ENCODE measurements at regions not wholly inside any gene's neighbourhood (a gene's known extent, or its start where the extent isn't known, plus 50 kb on each side); places are given as distances from the start of the nearest gene placed in this dataset.
A peak's percentile ranks its signal among the peaks of the same experiment; 100 is the strongest.

DNA sequence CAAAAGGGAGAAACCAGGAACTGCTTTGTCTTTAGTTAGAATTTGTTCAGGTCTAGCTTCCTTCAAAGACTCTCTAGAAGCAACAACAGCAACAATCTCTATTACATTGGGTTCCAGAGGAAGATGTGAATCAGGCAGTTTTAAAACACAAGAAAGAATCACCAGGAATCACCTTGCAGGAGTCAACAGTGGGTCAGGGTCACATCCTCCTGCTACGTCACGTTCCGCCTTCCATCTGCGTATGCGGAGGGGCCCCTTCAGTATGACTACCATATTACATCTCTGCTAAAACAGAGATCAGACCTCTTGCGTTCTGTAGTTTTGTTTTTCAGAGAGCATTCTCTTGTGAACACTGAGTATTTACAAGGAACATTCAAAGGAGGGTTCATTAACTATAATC, 147.8 kb upstream of the STARD13 start:
- H3K4me1 Mint-ChIP-seq (ENCODE audit: low read depth, unreplicated experiment), result no peaks in the 10 kb centered on the region
- H3K27me3 Mint-ChIP-seq (ENCODE audit: unreplicated experiment), result no peaks in the 10 kb centered on the region
- TF ChIP-seq, protein P1, sequence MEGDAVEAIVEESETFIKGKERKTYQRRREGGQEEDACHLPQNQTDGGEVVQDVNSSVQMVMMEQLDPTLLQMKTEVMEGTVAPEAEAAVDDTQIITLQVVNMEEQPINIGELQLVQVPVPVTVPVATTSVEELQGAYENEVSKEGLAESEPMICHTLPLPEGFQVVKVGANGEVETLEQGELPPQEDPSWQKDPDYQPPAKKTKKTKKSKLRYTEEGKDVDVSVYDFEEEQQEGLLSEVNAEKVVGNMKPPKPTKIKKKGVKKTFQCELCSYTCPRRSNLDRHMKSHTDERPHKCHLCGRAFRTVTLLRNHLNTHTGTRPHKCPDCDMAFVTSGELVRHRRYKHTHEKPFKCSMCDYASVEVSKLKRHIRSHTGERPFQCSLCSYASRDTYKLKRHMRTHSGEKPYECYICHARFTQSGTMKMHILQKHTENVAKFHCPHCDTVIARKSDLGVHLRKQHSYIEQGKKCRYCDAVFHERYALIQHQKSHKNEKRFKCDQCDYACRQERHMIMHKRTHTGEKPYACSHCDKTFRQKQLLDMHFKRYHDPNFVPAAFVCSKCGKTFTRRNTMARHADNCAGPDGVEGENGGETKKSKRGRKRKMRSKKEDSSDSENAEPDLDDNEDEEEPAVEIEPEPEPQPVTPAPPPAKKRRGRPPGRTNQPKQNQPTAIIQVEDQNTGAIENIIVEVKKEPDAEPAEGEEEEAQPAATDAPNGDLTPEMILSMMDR (IDR thresholded peaks at IDR 0.05; ENCODE audit: unreplicated experiment), result no peak
- no peaks in the 10 kb centered on the region for H3K36me3 Mint-ChIP-seq (ENCODE audit: insufficient read depth, unreplicated experiment)
- no peak for DNase-seq
- H3K27ac Mint-ChIP-seq (ENCODE audit: unreplicated experiment), result no peak overlapping the region
- no peaks in the 10 kb centered on the region for H3K9me3 Mint-ChIP-seq (ENCODE audit: low read depth, unreplicated experiment)
- no TSS peak for BruUV-seq (replicated peaks)
- intact Hi-C loops (cut with micrococcal nuclease; ENCODE audit: unreplicated experiment), result no loop called here
- H3K4me3 Mint-ChIP-seq (ENCODE audit: low read depth, unreplicated experiment), result no peak overlapping the region
- CTCF ChIA-PET, result no interaction called here

DNA sequence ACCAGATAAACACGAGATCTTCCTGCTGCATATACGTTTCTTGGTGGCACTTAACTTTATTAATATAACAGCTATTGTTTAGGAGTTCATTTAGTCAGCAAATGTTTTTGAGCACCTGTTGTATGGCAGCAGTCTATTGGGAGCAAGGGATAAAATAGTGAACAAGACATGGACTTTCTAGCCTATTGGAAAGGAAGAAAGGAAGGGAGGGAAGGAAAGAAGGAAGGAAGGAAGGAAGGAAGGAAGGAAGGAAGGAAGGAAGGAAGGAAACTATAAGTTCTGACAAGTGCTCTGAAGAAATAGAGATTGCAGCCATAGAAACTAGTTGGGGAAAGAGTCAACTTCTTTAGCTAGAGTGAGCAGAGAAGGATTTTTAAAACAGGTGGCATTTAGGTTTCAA, 149.1 kb upstream of the STARD13 start:
- no peaks in the 10 kb centered on the region for H3K9me3 Mint-ChIP-seq (ENCODE audit: low read depth, unreplicated experiment)
- H3K36me3 Mint-ChIP-seq (ENCODE audit: insufficient read depth, unreplicated experiment), result no peaks in the 10 kb centered on the region
- no peaks in the 10 kb centered on the region for H3K4me1 Mint-ChIP-seq (ENCODE audit: low read depth, unreplicated experiment)
- no peak for DNase-seq
- no peaks in the 10 kb centered on the region for H3K27me3 Mint-ChIP-seq (ENCODE audit: unreplicated experiment)
- intact Hi-C loops (cut with micrococcal nuclease; ENCODE audit: unreplicated experiment), result no loop called here
- CTCF ChIA-PET, result no interaction called here
- BruUV-seq (replicated peaks), result no TSS peak
- no peak overlapping the region for H3K4me3 Mint-ChIP-seq (ENCODE audit: low read depth, unreplicated experiment)
- H3K27ac Mint-ChIP-seq (ENCODE audit: unreplicated experiment), result no peak overlapping the region
- TF ChIP-seq, protein P1 (IDR thresholded peaks at IDR 0.05; ENCODE audit: unreplicated experiment), result no peak

DNA sequence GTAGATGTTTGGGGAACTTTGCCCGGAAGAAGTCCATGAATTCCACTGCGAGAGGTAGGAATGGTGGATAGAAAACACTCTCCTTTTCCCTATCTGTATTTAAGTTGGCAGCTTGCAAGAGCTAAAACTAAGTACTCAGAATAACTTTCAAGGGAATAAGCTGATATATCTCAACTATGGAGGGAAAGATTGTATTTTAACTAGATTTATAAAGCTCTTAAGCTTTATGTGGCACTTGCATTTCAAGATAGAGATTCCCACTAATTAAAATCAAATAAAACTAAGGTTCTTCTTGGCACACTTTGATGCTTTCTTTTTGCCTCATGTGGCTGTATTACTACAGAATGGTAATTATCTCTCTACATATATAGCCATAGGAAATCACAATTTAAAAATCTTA, 149.7 kb upstream of the STARD13 start:
- Mint-ChIP-seq H3K36me3 (ENCODE audit: insufficient read depth, unreplicated experiment) (no peaks in the 10 kb centered on the region), H3K27me3 (ENCODE audit: unreplicated experiment) (no peaks in the 10 kb centered on the region), H3K27ac (ENCODE audit: unreplicated experiment) (no peak overlapping the region), H3K4me3 (ENCODE audit: low read depth, unreplicated experiment) (no peak overlapping the region), H3K4me1 (ENCODE audit: low read depth, unreplicated experiment) (no peaks in the 10 kb centered on the region), H3K9me3 (ENCODE audit: low read depth, unreplicated experiment) (no peaks in the 10 kb centered on the region)
- TF ChIP-seq, protein P1 (IDR thresholded peaks at IDR 0.05; ENCODE audit: unreplicated experiment), result no peak
- intact Hi-C loops (cut with micrococcal nuclease; ENCODE audit: unreplicated experiment), result no loop called here
- no peak for DNase-seq
- BruUV-seq (replicated peaks), result no TSS peak
- CTCF ChIA-PET, result no interaction called here

DNA sequence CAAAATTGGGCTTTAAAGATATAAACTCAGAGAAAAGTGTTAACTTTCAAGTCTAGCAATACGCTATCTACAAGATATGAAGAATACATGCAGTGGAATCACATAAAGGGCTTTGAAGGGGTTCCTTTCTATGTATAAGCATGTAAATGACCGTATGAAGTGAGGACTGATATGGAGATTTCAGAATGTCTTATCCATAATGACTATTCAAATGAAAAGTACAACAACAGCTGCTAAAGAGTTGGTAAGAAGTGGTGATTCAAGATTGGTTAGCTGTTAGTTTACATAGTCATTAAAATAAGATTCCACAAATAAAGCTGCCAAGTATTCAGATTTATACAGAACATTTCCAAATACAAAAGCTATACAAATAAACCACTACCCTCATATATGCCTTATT, 153.4 kb upstream of the STARD13 start:
- H3K36me3 Mint-ChIP-seq (ENCODE audit: insufficient read depth, unreplicated experiment), result no peaks in the 10 kb centered on the region
- CTCF ChIA-PET, result no interaction called here
- H3K9me3 Mint-ChIP-seq (ENCODE audit: low read depth, unreplicated experiment), result no peaks in the 10 kb centered on the region
- H3K27me3 Mint-ChIP-seq (ENCODE audit: unreplicated experiment), result no peaks in the 10 kb centered on the region
- intact Hi-C loops (cut with micrococcal nuclease; ENCODE audit: unreplicated experiment), result no loop called here
- no peak overlapping the region for H3K27ac Mint-ChIP-seq (ENCODE audit: unreplicated experiment)
- no peak overlapping the region for H3K4me3 Mint-ChIP-seq (ENCODE audit: low read depth, unreplicated experiment)
- no TSS peak for BruUV-seq (replicated peaks)
- H3K4me1 Mint-ChIP-seq (ENCODE audit: low read depth, unreplicated experiment), result peaks cover 9% of the 10 kb centered on the region
- TF ChIP-seq, protein P1 (IDR thresholded peaks at IDR 0.05; ENCODE audit: unreplicated experiment), result no peak
- DNase-seq, result no peak

DNA sequence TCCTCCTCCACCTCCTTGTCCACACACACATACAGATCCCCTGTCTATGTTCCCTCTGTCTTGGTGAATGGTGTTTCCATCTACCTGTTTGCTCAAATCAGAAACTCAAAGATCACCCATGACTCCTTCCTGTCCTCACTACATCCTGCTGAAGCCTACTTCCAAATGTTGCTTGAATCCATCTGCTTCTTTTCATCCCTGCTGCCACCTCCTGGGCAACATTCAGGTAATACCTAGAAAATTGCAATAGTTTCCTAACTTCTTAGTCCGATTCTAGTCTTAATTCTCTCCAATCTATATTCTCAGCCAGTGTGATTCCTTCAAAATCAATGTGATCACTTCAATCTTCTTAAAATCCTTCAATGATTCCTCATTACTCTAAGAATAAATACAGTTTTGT, 155.5 kb upstream of the STARD13 start:
- intact Hi-C loops (cut with micrococcal nuclease; ENCODE audit: unreplicated experiment), result loop anchor here (1.0 to 10.0 kb wide), 2 partner anchors 156 to 213 kb away; partner anchors contain the start of gene STARD13
- BruUV-seq (replicated peaks), result no TSS peak
- H3K27me3 Mint-ChIP-seq (ENCODE audit: unreplicated experiment), result no peaks in the 10 kb centered on the region
- peak; percentile 33 for DNase-seq
- no peaks in the 10 kb centered on the region for H3K9me3 Mint-ChIP-seq (ENCODE audit: low read depth, unreplicated experiment)
- no peak overlapping the region for H3K27ac Mint-ChIP-seq (ENCODE audit: unreplicated experiment)
- H3K4me1 Mint-ChIP-seq (ENCODE audit: low read depth, unreplicated experiment), result peaks cover 9% of the 10 kb centered on the region
- no peak overlapping the region for H3K4me3 Mint-ChIP-seq (ENCODE audit: low read depth, unreplicated experiment)
- TF ChIP-seq, protein P1 (IDR thresholded peaks at IDR 0.05; ENCODE audit: unreplicated experiment), result no peak
- H3K36me3 Mint-ChIP-seq (ENCODE audit: insufficient read depth, unreplicated experiment), result no peaks in the 10 kb centered on the region
- CTCF ChIA-PET, result no interaction called here

Data from Calu3 (cell line).